AG20443 (cell line): ENCODE measurements at regions not wholly inside any gene's neighbourhood (a gene's known extent, or its start where the extent isn't known, plus 50 kb on each side); places are given as distances from the start of the nearest gene placed in this dataset.
"Not testable (repeated sequence)": the region's sequence is repeated elsewhere in the genome, so short reads cannot be mapped to it uniquely, and the experiment has no call there.

Experiments
- DNase-seq: peaks from one replicate; pipeline ENCODE4 v3.0.0; 2012; ENCODE audit warnings: low spot score, mixed read lengths

DNA sequence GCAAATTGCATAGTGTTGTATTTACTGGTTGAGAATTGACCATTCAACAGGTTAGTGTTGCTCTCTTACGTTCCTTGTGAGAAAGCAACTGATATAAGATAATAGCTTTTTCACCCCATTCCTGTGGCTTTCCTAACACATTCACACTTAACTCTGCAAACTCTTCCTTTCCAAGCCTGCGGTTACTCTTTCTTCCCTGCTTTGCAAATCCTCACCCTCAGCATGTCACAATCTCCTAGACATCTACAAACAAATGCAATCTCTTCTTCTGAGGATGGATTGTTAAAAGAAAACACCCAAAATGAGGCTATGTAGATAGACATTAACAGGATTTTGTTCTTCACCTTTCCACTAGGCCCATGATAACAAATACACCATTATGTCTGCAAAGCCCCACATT, 771.7 kb upstream of the PCDH7 start:
- no peak for DNase-seq

DNA sequence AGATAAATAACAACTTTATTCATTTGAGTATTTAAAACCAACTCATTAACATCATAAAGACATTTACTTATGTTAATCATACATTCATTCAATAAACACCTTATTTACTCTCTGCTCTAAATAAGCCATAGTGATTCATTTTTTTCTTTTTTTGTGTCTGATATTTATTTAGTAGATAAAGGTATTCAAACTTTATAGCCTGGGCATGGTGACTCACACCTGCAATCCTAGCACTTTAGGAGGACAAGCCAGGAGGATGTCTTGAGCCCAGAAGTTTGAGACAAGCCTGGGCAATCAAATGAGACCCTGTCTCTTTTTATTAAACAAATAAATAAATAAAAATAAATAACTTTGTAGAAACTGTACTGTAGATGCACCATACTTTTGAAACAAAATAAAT, 771.3 kb upstream of the PCDH7 start:
- no peak for DNase-seq

DNA sequence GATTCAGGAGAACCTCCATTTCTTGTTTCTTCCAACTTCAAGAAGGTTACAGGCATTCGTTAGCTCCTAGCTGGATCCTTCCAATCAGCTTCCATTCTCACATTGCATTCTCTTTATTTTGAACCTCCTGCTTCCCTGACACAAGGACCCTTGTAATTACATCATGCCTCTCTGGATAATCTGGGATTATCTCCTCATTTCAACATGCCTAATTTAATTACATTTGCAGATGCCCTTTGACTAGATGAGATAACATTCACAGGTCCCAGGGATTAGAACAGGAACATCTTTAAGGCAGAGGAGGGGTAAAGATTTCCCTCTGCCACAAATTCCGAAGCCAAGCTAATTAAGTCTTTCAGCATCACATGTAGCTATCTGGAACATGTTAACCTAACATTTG, 753.8 kb upstream of the PCDH7 start:
- DNase-seq: no peak

DNA sequence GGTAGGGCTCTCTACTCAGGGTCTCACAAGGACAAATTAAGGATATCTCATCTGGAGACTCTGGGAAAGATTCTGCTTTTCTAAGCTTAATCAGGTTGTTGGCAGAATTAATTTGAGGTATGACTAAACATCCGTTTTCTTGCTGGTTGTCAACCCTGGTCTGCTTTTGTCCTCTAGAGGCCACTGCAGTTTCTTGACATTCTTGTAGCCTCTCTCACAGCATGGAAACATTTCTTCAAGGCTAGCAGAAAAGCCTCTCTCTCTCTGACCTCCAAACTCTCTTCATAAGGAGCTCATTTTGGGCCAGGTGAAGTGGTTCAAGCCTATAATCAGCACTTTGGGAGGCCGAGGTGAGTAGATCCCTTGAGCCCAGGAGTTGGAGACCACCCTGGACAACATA, 749.5 kb upstream of the PCDH7 start:
- DNase-seq: no peak

DNA sequence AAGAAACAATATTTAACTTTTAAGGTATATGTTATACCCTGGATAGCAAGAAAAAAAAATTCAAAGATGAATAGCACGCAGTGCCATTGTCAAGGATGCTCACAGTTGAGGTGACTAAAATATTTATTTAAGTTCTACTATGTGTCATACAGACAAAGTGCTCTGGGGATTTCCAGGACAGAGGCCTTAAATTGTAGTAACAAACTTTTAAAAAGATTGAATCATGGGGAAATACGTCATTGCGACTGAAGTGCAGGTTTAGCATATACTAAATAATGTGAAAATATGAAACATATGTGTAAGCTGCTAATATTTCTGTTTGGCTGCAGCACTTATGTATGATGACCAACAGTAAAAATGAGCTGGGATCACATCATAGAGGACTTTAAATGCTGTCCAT, 748.0 kb upstream of the PCDH7 start:
- DNase-seq: no peak

DNA sequence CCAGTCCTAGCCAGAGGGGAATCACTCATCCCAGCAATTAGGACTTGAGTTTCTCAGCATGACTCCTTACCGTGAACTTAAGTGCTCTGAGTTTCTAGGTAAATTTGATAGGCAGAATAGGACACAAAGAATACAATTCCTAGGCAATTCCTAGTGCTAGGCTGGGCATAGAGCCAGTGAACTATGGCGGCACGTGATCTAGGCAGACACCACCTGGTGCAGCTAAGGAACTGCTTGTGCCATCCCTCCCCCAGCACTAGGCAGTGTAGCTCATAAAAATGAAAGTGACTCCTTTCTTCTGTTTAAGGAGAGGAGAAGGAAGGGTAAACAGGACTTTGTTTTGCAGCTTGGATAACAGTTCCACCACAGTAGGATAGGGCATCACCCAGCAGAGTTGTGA, 736.3 kb upstream of the PCDH7 start:
- DNase-seq: no peak

DNA sequence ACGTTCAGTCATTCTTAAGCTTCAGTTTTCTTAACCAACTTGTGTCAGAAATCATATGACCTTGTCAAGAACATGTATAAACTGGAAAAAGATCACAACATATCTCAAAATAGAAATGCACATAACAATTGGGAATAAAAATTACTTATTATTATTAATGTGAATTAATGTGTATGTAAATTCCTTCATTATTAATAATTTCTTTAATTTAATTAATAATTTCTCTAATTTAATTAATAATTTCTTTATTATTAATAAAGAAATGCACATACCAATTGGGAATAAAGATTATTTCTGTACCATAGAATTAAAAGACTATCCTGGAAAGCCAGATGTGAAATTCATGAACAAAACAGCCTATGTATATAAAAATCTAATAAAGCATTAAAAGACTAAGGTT, 718.5 kb upstream of the PCDH7 start:
- DNase-seq: no peak

DNA sequence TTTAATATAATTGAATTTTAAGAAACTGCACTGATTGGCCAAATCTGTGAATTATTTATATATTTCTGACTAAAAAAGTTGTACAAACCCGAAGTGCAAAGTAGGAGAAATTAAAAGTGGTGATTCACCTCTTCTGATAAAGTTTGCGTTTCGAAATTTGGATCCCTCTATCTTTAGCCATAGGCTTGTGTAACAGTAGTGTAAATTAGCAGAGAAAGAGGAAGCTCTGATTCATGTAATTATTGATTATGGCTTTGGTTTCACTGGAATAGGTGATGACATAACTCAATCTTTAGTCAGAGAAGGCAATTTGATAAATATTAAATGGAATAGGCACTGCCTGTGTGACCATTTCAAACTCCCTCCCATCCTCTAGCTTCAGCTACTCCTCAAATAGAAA, 717.8 kb upstream of the PCDH7 start:
- no peak for DNase-seq

DNA sequence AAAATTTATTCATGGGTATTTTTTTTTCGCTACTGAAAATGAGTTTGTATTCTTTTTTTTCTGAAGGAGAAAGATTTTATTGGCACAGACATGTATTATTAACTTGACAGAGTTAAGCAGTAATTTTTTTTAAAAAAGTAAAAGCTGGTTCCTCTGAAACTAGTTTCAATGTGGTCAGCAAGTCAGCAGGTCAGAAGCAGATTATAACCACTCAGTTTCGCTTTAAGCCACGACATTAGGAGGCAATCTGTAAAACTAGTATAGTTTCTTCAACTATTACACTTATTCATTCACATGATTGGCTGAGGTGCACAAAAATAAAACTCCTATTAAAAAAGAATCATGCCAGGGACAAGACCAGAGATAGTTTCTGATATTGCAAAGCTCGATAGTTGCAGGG, 714.2 kb upstream of the PCDH7 start:
- no peak for DNase-seq

DNA sequence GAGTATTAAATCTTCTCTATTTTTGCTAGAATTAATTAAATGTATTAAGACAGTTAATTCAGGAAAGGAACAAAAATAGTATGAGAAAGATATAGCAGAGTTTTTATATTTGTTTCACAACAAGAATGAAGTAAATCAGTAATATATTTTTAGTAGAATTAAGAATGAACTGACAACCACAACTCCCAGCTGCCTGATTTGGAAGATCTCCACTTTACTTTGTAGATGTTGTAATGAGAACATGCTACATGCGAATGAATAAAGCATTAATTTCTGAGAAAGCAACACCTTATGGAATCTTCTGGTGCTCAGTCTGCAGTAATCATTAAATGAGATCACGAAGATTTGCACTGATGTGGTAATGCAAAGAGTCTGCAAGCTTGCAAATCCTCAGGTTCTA, 695.6 kb upstream of the PCDH7 start:
- no peak for DNase-seq

DNA sequence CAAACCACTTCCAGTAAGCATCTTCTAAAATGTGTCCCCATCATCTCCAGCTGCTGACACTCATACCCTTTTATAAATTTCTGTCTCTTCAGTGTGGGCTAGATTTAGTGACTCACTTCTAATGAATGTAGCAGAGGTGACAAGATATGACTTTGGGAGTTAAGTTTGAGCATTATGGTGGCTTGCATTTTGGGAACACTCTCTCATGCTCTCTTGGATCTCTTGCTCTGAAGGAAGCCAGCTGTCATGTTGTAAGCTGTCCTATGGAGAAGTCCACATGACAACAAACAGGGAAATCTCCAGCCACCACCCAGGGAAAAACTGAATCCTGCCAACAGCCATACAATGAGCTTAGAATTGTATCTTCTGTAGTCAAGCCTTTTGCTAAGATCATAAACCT, 691.3 kb upstream of the PCDH7 start:
- DNase-seq: no peak

DNA sequence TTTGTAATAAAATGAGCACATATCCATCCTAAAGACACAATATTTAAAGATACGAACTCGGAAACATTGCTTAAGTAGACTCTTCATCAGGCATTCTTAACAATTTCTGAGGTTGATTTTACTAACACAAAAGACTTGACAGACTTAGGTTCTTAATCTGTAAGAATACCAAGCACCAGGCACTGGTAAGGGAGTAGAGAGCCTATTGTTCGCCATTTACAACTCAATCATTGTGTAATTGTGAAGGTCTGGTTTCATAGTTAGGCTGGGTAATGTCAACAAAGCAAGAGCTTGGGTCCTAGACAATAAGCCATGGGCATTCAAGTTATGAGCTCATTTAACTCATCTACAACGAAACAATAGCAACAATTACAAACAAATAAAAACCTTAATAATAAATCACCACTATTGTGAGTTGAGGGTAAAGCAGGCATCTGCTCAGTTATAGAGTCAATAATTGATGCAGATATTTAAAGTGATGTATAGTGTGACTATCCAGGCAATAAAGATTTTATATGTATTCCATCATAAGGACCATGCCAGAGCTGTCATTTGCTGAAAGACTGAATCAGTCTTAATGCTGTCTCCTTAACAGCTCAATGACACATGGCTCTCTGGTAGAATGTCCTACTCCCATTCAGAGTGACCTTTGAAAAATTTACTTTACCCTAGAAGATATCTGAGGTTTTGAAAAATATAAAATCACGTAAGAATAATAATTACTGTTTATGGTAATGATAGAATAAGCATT, 664.0 kb upstream of the PCDH7 start:
- DNase-seq: no peak

DNA sequence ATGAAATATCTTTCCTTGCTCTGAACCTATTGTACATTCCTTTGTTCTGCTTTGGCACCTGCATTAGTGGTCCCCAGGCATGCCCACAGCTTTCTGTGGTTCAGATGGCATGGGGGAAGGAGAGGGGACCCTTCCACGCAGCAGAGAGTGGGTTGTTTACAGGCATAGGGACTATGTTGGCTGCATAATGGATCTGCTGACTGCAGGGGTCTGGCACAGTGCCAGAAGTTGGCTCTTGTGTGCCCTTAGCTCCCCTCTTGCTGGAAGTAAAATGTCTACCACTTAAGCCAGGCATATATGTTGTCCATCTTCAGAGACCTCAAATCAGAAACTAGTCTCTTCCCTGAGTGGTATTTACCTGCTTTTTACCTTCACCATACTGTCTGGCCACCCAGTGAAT, 651.9 kb upstream of the PCDH7 start:
- no peak for DNase-seq

DNA sequence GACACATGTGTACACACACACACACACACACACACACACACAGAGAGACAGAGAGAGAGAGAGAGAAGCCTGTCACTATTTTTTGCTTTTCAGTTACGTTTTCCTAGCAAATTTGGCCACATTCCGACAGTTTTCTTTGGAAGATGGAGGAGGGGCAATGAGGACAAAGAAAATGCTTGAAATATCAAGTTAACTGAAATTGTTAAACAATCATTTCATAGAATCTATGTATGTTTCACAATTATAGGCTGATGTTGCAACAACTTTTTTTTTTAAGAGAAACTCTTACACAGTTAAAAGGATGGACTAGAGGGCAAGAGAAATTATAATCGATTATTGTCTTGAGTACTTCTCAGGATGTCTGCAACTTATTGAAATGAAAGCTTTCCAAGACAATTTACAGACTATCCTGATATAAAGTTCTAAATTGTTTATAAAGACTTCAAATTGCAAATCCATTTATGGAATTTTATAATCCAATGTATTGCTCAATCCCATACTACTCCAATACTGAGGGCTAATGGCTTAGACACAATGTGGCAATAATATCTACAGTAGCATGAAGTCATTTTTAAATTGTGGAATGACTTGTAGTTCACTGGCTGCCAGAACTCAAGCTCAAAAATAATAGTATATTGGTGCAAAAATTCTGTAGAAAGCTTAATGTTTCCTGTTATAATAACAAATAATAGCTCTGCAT, 647.0 kb upstream of the PCDH7 start:
- no peak for DNase-seq

DNA sequence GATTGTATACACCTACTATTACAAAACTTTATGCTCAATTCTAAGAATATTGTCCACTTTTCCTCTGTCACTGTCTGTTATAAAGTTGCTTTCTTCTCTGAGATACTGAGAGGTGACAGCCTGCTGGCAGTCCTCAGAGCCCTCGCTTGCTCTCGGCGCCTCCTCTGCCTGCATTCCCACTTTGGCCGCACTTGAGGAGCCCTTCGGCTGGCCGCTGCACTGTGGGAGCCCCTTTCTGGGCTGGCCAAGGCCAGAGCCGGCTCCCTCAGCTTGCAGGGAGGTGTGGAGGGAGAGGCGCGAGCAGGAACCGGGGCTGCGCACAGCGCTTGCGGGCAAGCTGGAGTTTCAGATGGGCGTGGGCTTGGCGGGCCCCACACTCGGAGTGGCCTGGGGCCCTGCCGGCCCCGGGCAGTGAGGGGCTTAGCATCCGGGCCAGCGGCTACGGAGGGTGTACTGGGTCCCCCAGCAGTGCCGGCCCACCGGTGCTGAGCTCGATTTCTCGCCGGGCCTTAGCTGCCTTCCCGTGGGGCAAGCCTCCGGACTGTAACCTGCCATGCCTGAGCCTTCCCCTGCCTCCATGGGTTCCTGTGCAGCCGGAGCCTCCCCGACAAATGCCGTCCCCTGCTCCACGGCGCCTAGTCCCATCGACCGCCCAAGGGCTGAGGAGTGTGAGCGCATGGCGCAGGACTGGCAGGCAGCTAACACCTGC, 627.6 kb upstream of the PCDH7 start:
- DNase-seq: not testable (repeated sequence)

DNA sequence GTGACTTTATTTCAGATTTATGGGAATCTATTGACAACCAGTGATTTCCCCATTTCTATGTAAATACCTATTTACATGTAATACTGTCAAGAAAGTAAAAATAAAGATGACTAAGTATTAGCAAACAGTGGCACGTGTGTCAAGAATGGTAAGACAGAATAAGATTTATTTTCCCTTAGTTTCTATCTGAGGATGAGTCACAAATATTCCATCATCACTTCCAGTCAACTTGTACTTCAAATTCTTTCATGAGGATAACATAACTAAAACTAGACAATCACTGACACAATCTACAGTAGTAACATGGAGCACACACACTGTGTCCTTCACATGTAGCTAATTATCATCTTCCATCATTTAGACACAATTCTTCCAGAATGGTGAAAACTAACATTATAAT, 625.3 kb upstream of the PCDH7 start:
- no peak for DNase-seq

DNA sequence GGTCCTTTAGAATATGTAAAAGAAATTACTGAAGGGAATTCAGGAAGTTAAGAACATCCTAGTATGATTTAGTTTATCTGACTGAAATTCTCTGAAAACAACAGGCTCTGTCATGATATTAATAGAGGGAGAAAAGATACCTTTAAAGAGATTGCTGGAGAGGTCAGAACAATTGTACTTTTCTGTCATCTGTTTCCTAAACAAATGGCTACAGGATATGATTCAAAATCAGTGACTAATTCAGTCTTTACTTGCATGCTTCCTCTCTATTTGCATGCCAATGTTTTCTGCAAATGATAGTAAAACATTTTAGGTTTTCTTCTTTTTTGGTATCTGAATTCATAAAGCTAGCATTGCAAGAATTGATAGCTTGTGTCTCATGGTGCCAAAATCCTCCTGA, 616.7 kb upstream of the PCDH7 start:
- DNase-seq: no peak

DNA sequence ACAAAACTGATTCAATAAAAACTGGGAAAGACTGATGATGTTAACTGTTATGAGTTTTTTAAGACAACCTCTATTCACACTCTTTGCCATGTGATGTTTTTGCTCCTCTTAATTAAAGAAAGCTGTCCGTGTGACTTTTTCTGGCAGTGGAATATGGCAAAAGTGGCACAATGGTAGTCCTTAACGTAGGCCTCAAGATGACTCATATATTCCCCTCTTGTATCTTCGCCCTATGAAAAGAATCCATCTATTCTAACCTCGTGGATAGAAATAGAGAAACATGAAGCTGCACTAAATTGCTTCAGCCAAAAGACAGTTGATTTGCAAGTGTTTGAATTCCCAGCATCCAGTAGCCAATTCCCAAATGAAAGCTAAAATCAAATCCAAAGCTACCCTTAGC, 603.8 kb upstream of the PCDH7 start:
- DNase-seq: no peak

DNA sequence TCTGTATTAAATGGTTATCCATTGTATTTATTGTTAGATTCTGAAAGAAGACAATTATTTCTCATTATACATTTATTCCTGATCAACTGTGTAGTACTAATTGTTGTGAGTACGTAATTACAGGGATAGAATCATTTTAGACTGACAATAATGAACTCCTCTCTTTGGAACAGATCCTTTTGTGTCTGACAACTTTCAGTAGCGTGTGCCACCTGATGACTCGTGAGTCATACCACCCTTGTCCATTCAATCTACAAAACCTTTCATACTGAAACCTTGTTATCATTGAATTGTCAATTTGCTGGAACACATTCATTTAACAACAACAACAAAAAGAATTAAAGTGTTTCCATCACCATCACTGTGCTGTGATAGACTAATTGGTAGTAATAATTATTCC, 602.7 kb upstream of the PCDH7 start:
- DNase-seq: no peak

DNA sequence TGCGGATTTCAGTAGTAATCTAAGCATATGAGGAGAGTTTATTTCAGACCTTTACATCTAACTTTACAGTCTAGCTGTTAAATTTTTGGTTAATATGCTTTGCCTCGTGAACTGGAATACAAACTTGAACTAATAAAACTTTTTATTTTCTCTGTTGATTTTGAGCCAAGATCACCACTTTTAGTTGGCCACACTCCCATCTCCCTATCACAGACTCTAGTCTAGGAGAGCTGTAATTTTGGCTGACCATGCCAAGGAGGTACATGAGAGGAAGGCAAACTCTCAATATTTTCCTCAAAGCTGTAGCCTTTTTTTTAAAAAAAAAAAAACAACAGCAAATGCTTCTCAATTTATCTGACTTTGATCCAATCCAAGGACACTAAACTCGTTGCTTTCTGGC, 597.5 kb upstream of the PCDH7 start:
- DNase-seq: no peak

DNA sequence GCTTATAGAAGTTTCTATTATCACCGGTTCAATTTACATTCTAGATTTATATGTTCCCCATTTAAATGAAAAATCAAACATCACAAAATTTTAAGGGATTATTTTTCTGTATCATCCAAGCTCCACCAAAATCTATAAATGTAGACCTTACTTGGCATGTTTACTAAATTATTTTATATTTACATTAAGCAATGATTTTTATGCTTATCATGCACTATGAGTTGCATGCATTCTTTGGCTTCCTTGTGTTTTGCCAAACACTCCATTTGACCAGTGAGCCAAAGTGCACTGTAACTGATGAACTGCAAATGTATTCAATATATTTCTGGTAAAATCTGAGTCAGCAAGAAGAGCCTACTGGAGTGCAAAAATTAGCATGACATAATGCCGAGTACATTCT, 595.5 kb upstream of the PCDH7 start:
- DNase-seq: not testable (repeated sequence)

DNA sequence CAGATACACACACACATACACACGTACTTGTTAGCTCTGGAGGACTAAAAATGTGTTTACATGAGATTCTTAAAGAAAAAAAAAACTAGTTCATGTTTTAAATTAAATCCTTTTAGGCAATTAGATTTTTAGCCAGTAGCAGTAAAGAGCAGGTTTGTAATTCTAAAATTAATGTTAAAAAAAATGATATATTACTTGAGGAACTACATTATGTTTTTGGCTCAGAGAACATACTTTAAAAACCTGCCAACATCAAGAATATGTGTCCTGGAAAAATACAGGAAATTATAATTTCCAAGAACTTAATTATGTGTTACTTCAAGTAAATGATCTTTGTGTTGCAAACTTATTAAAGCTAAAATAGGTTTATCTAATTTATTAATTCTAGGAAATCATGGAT, 594.3 kb upstream of the PCDH7 start:
- no peak for DNase-seq

DNA sequence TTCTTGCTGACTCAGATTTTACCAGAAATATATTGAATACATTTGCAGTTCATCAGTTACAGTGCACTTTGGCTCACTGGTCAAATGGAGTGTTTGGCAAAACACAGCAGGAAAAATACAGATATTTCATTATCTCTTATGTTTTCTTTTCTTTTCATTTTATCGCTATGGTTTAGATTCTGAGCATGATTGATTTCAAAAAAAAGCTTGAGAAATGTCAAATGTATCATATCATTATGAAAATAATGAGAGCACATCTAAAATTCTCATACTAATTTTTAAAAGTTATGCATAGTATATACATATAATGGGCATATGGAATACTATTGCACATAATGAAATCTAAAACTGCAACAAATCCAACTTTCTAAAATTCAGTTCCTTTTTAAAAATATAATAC, 593.8 kb upstream of the PCDH7 start:
- no peak for DNase-seq
